Activated T-cell treated with anti-CD3 and anti-CD28 coated beads, Interleukin-2, amount 50 U/mL, for 24 hours (primary cell): ENCODE measurements at regions not wholly inside any gene's neighbourhood (a gene's known extent, or its start where the extent isn't known, plus 50 kb on each side); places are given as distances from the start of the nearest gene placed in this dataset.
"Not testable (repeated sequence)": the region's sequence is repeated elsewhere in the genome, so short reads cannot be mapped to it uniquely, and the experiment has no call there.

Experiments used
- DNase-seq: peaks from one replicate; pipeline ENCODE4 v3.0.0-alpha.2; 2020
- H3K27ac Mint-ChIP-seq: 2 replicates; pipeline ENCODE4 v1.8.0; 2020; ENCODE audit warnings: mild to moderate bottlenecking, mixed read lengths
- H3K27me3 Mint-ChIP-seq: 2 replicates; pipeline ENCODE4 v1.8.0; 2020; ENCODE audit warnings: mixed read lengths
- H3K36me3 Mint-ChIP-seq: 2 replicates; pipeline ENCODE4 v1.8.0; 2020; ENCODE audit warnings: low read depth, mixed read lengths
- H3K4me1 Mint-ChIP-seq: 2 replicates; pipeline ENCODE4 v1.8.0; 2020; ENCODE audit warnings: low read depth, mixed read lengths
- H3K4me3 Mint-ChIP-seq: 2 replicates; pipeline ENCODE4 v1.8.0; 2020; ENCODE audit warnings: mild to moderate bottlenecking, moderate library complexity, mixed read lengths
- H3K9me3 Mint-ChIP-seq: 2 replicates; pipeline ENCODE4 v1.8.0; 2020; ENCODE audit warnings: mixed read lengths

DNA sequence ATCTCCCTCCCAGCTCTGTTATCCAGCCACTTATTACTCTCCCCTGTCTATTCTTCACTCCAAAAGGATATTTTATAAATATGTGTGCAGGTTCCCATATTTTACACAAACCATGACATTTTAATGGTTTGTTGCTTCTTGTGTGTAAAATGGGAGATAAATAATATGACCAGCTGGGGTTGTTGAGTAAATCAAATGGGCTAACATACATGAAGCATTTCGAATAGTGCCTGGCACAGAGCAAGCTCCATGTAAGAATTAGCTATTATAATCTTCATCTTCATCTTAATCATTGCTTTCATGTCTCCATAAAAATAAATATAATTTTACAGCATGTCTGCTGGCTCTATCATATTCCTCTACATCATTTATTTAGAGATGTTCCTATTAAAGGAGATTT lies 283.1 kb downstream of the RAD51AP2 start:
- peaks cover 2% of the 10 kb centered on the region for H3K9me3 Mint-ChIP-seq
- DNase-seq: no peak
- H3K27me3 Mint-ChIP-seq: no peaks in the 10 kb centered on the region
- H3K36me3 Mint-ChIP-seq: no peaks in the 10 kb centered on the region
- H3K4me3 Mint-ChIP-seq: no peak overlapping the region
- no peak overlapping the region for H3K27ac Mint-ChIP-seq
- H3K4me1 Mint-ChIP-seq: no peaks in the 10 kb centered on the region

DNA sequence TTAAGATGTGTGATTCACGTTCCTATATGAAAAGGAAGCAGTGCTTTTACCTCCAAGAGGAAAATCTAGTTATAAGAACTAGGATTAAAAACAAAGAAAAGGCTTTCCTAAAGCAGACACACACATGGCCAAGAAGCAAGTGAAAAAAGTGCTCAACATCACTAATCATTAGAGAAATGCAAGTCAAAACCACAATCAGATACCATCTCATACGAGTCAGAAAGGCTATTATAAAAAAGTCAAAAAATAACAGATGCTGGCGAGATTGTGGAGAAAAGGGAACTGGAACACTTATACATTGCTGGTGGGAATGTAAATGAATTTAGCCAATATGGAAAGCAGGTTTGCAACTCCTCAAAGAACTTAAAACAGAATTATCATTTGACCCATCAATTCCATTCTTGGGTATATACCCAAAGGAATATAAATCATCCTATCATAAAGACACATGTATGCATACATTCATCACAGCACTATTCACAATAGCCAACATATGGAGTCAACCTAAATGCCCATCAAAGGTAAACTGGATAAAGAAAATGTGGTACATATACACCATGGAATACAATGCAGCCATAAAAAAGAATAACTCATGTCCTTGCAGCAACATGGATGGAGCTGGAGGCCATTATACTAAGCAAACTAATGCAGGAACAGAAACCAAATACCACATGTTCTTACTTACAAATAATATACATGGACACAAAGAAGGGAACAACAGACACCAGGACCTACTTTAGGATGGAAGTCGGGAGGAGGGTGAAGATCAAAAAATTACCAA lies 285.3 kb downstream of the RAD51AP2 start:
- Mint-ChIP-seq H3K9me3 (peaks cover 2% of the 10 kb centered on the region), H3K27ac (no peak overlapping the region), H3K4me1 (no peaks in the 10 kb centered on the region), H3K27me3 (no peaks in the 10 kb centered on the region), H3K36me3 (no peaks in the 10 kb centered on the region), H3K4me3 (no peak overlapping the region)
- DNase-seq: no peak

GRCh38 chr2:17231394-17231965 lies 286.8 kb downstream of the RAD51AP2 start:
- no peak for DNase-seq
- Mint-ChIP-seq H3K27ac (no peak overlapping the region), H3K4me1 (no peaks in the 10 kb centered on the region), H3K36me3 (no peaks in the 10 kb centered on the region), H3K4me3 (no peak overlapping the region), H3K27me3 (no peaks in the 10 kb centered on the region), H3K9me3 (peaks cover 2% of the 10 kb centered on the region)

DNA sequence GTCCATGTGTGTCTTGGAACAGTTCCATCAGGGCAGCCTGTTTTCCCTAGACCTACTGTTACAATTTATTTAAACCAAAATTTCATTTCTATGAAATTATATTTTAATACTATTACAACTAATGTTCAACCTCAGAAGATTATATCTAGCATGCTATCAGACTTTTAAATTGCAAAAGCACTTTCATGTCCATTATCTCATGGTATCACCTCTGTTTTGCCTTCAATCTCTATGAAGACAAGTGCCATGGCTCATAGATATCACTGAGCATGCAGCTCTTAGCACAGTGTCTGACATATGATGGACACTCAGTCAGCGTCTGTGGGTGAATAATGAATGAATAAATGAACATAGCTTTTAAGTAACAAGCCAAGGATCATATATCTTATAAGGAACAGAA lies 288.8 kb downstream of the RAD51AP2 start:
- Mint-ChIP-seq H3K4me3 (no peak overlapping the region), H3K27ac (no peak overlapping the region), H3K4me1 (no peaks in the 10 kb centered on the region), H3K36me3 (no peaks in the 10 kb centered on the region), H3K9me3 (peaks cover 2% of the 10 kb centered on the region), H3K27me3 (no peaks in the 10 kb centered on the region)
- DNase-seq: no peak

GRCh38 chr2:17228461-17228860 lies 289.8 kb downstream of the RAD51AP2 start:
- no peak for DNase-seq
- H3K9me3 Mint-ChIP-seq: peaks cover 2% of the 10 kb centered on the region
- no peak overlapping the region for H3K4me3 Mint-ChIP-seq
- no peak overlapping the region for H3K27ac Mint-ChIP-seq
- H3K27me3 Mint-ChIP-seq: no peaks in the 10 kb centered on the region
- no peaks in the 10 kb centered on the region for H3K4me1 Mint-ChIP-seq
- H3K36me3 Mint-ChIP-seq: no peaks in the 10 kb centered on the region

DNA sequence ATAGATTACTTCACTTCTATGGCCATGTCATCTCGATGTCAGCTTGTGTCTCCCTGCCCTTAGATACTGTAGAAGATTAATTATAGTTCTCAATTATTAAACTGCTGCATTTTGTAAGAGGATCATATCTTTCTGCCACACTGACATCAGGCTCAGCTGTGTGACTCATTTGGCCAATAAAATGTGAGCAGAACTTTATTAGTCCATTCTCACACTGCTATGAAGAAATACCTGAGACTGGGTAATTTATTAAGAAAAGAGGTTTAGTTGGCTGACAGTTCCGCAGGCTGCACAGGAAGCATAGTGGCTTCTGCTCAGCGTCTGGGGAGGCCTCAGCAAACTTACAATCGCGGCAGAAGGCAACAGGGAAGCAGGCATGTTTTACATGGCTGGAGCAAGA lies 290.4 kb downstream of the RAD51AP2 start:
- H3K4me3 Mint-ChIP-seq: no peak overlapping the region
- no peak overlapping the region for H3K27ac Mint-ChIP-seq

DNA sequence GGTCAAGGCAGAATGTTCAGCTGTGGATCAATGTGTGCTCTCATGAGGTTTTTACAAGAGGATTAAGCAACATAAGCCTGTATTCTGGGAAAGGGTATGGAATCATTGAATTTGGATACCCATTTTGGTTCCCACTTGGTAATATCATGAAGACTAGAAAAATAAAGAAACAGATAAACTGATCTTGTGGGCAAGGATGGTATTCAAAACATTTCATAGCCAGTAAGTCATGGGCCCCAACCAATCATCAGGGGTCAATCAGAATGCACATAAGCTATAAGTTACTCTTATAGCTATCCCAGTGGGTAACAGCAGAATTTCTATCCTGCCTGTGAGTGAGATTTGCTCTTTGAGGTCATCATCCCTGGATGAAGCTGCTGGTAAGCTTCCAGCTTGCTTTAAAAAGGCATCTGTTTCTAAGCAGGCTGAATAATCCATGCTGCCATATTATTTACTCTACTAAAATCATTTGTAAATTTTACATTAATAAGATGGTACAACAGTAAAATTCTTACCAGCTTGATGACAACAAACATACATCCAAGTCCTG lies 291.2 kb downstream of the RAD51AP2 start:
- H3K4me1 Mint-ChIP-seq: no peaks in the 10 kb centered on the region
- H3K9me3 Mint-ChIP-seq: peaks cover 4% of the 10 kb centered on the region
- no peaks in the 10 kb centered on the region for H3K27me3 Mint-ChIP-seq
- no peak overlapping the region for H3K4me3 Mint-ChIP-seq
- H3K36me3 Mint-ChIP-seq: no peaks in the 10 kb centered on the region
- no peak for DNase-seq
- no peak overlapping the region for H3K27ac Mint-ChIP-seq

More for the DNA sequence above, 290.4 kb downstream of the RAD51AP2 start:
- Mint-ChIP-seq H3K9me3 (peaks cover 4% of the 10 kb centered on the region), H3K36me3 (no peaks in the 10 kb centered on the region), H3K27me3 (no peaks in the 10 kb centered on the region), H3K4me1 (no peaks in the 10 kb centered on the region)
- no peak for DNase-seq

- H3K27ac Mint-ChIP-seq: no peak overlapping the region
- H3K4me3 Mint-ChIP-seq: no peak overlapping the region
- H3K4me1 Mint-ChIP-seq: no peaks in the 10 kb centered on the region
- peaks cover 2% of the 10 kb centered on the region for H3K9me3 Mint-ChIP-seq
- no peaks in the 10 kb centered on the region for H3K27me3 Mint-ChIP-seq
- H3K36me3 Mint-ChIP-seq: no peaks in the 10 kb centered on the region
- DNase-seq: no peak
These were observed 295.0 kb downstream of the RAD51AP2 start for GRCh38 chr2:17223211-17223610.

DNA sequence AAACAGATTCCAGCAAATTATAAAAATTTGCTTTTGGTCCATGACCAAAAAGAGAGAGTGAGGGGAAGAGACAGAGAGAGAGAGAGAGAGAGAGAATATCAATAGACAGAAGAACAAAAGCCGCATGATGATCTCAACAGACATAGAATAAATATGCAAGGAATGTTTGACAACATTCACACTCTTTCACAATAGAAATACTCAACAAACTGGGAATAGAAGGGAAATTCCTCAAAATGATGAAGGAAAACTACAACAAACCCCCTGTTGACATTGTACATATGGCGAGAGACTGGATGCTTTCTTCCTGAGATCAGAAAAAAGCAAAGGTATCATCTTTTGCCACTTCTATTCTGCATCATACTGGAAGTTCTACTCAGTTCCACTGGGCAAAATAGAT lies 309.7 kb downstream of the RAD51AP2 start:
- no peak overlapping the region for H3K27ac Mint-ChIP-seq
- no peak for DNase-seq
- H3K4me3 Mint-ChIP-seq: no peak overlapping the region
- H3K4me1 Mint-ChIP-seq: no peaks in the 10 kb centered on the region
- H3K36me3 Mint-ChIP-seq: no peaks in the 10 kb centered on the region
- H3K9me3 Mint-ChIP-seq: peaks cover 6% of the 10 kb centered on the region
- H3K27me3 Mint-ChIP-seq: no peaks in the 10 kb centered on the region

- Mint-ChIP-seq H3K27me3 (no peaks in the 10 kb centered on the region), H3K36me3 (no peaks in the 10 kb centered on the region), H3K4me3 (no peak overlapping the region), H3K27ac (no peak overlapping the region), H3K4me1 (no peaks in the 10 kb centered on the region), H3K9me3 (peaks cover 6% of the 10 kb centered on the region)
- no peak for DNase-seq
These were observed 311.5 kb downstream of the RAD51AP2 start for GRCh38 chr2:17206771-17207170.

DNA sequence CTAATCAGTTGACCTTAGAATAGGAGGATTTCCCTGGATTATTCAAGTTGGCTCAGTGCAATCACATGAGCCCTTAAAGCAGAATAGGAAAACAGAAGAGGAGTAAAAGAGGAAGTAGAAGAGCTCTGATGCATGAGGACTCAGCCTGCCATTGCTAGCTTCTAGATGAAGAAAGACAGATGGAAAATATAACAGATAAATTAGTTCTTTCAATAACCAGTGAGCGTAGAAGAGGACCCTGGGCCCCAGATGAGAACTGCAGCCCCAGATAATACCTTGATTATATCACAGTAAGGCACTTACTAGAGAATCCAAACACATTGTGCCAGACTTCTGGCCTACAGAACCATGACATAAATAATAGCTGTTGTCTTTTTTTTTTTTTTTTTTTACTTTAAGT lies 314.0 kb downstream of the RAD51AP2 start:
- not testable (repeated sequence) for H3K27me3 Mint-ChIP-seq, H3K4me1 Mint-ChIP-seq, H3K27ac Mint-ChIP-seq, H3K4me3 Mint-ChIP-seq, H3K9me3 Mint-ChIP-seq, DNase-seq, H3K36me3 Mint-ChIP-seq

GRCh38 chr2:17202628-17203027 lies 315.6 kb downstream of the RAD51AP2 start:
- not testable (repeated sequence) for H3K9me3 Mint-ChIP-seq, H3K4me1 Mint-ChIP-seq, DNase-seq, H3K36me3 Mint-ChIP-seq, H3K27me3 Mint-ChIP-seq, H3K27ac Mint-ChIP-seq, H3K4me3 Mint-ChIP-seq

- no peaks in the 10 kb centered on the region for H3K36me3 Mint-ChIP-seq
- H3K4me3 Mint-ChIP-seq: no peak overlapping the region
- H3K9me3 Mint-ChIP-seq: peaks cover 5% of the 10 kb centered on the region
- no peak for DNase-seq
- no peaks in the 10 kb centered on the region for H3K27me3 Mint-ChIP-seq
- no peaks in the 10 kb centered on the region for H3K4me1 Mint-ChIP-seq
- no peak overlapping the region for H3K27ac Mint-ChIP-seq
These were observed 318.5 kb downstream of the RAD51AP2 start for GRCh38 chr2:17199741-17200140.

GRCh38 chr2:17196380-17196779 lies 321.9 kb downstream of the RAD51AP2 start:
- Mint-ChIP-seq H3K36me3 (no peaks in the 10 kb centered on the region), H3K9me3 (peaks cover 5% of the 10 kb centered on the region), H3K27ac (no peak overlapping the region), H3K27me3 (no peaks in the 10 kb centered on the region), H3K4me3 (no peak overlapping the region), H3K4me1 (no peaks in the 10 kb centered on the region)
- no peak for DNase-seq

- H3K4me3 Mint-ChIP-seq: no peak overlapping the region
- no peaks in the 10 kb centered on the region for H3K36me3 Mint-ChIP-seq
- no peak overlapping the region for H3K27ac Mint-ChIP-seq
- H3K27me3 Mint-ChIP-seq: no peaks in the 10 kb centered on the region
- DNase-seq: no peak
- peaks cover 5% of the 10 kb centered on the region for H3K9me3 Mint-ChIP-seq
- no peaks in the 10 kb centered on the region for H3K4me1 Mint-ChIP-seq
These were observed 323.2 kb downstream of the RAD51AP2 start for GRCh38 chr2:17195016-17195415.
